ENCODE measurements at regions not wholly inside any gene's neighbourhood (a gene's known extent, or its start where the extent isn't known, plus 50 kb on each side); places are given as distances from the start of the nearest gene placed in this dataset.
"Not testable (repeated sequence)": the region's sequence is repeated elsewhere in the genome, so short reads cannot be mapped to it uniquely, and the experiment has no call there.

DNA sequence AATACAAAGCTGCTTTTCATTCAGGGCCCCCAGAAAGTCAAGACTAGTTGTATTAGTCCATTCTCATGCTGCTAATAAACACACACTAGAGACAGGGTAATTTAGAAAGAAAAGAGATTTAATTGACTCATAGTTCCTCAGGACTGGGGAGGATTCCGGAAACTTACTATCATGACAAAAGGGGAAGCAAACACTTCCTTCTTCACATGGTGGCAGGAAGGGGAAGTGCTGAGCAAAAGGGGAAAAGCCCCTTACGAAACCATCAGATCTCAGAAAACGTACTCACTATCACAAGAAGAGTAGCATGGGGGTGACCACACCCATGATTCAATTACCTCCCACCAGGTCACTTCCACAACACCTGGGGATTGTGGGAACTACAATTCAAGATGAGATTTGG is 373.8 kb upstream of the FRG1 start:
- H3K4me3 ChIP-seq; H3K27me3 ChIP-seq; H3K36me3 ChIP-seq; H3K4me1 ChIP-seq; intact Hi-C loops (cut with DNase I); H3K27ac ChIP-seq; DNase-seq; H3K9me3 ChIP-seq: not testable (repeated sequence)
- WGBS, 2 donors: 65 to 79% methylated on average over 3 of the region's 3 CpGs

GRCh38 chr4:189579645-189580044 is 361.0 kb upstream of the FRG1 start:
- DNase-seq; H3K9me3 ChIP-seq; H3K36me3 ChIP-seq; H3K4me1 ChIP-seq; H3K4me3 ChIP-seq; intact Hi-C loops (cut with DNase I); H3K27me3 ChIP-seq; H3K27ac ChIP-seq: not testable (repeated sequence)
- 84 to 90% methylated on average over 3 of the region's 3 CpGs for WGBS, 2 donors

DNA sequence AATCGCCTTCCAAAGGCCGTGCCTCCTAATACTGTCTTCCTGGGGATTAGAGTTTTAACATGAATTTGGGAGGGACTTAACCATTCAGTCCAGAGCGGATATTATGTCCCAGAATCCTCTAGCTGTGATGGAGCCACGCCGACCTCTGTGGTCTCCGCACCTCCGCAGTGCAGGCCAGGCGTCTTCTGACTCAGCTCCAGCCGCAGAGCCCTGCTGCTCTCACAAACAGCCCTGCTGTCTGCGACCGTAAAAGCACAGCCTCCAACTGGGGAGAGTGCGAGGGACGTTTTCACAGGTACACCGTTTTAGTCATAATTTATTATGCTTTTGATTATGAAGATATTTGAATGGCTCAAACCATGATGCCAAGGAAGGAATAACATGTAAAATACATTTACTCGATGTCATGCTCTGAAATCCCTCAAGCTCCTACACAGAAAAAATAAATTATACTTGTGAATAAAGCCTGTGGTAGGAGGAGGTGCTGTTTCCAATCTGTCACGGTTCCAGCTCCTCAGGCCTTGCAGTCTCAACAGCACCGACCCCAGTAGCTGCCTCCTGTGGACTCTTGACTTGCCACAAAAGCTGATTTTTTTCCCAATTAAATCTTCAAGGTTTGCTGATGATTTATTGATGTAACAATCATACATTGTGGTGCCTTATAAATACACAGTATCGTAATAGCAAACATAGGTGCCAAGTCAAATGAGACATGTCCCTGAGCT is 353.6 kb upstream of the FRG1 start:
- H3K4me3 ChIP-seq; H3K9me3 ChIP-seq; H3K27me3 ChIP-seq; H3K36me3 ChIP-seq; H3K27ac ChIP-seq; DNase-seq; intact Hi-C loops (cut with DNase I); H3K4me1 ChIP-seq: not testable (repeated sequence)
- 83 to 84% methylated on average over 18 of the region's 18 CpGs for WGBS, 2 donors

GRCh38 chr4:189589201-189589600 is 351.5 kb upstream of the FRG1 start:
- intact Hi-C loops (cut with DNase I); H3K36me3 ChIP-seq; H3K4me1 ChIP-seq: not testable (repeated sequence)

GRCh38 chr4:189592890-189593289 is 347.8 kb upstream of the FRG1 start:
- intact Hi-C loops (cut with DNase I): no loop called here
- 80 to 81% methylated on average over 5 of the region's 5 CpGs for WGBS, 2 donors

More at GRCh38 chr4:189589201-189589600, 351.5 kb upstream of the FRG1 start:
- H3K4me3 ChIP-seq, H3K27ac ChIP-seq, H3K9me3 ChIP-seq, DNase-seq, H3K27me3 ChIP-seq: not testable (repeated sequence)
- WGBS, 2 donors: 92 to 94% methylated on average over 12 of the region's 12 CpGs

DNA sequence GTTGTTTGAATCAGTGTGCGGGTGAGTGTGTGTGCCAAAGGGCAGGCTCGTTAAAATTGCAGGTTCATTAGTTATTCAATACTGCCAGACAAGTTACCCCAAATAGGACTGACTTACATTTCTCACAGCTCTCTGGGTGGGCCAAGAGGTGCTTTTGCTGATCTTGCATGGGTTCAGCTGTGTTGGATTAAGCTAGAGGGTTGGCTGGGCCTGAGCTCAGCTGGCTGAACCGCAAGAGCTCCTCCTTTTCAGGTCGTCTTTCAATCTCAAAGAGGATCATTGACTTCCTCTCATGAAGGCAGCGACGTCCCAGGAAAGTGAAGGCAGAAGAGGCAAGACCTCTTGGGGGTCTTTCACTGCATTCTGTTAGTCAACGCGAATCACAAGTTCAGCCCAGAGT is 343.3 kb upstream of the FRG1 start:
- H3K9me3 ChIP-seq: no peaks in the 10 kb centered on the region
- 83 to 84% methylated on average over 8 of the region's 8 CpGs for WGBS, 2 donors
- intact Hi-C loops (cut with DNase I): no loop called here
- TF ChIP-seq, protein P1, sequence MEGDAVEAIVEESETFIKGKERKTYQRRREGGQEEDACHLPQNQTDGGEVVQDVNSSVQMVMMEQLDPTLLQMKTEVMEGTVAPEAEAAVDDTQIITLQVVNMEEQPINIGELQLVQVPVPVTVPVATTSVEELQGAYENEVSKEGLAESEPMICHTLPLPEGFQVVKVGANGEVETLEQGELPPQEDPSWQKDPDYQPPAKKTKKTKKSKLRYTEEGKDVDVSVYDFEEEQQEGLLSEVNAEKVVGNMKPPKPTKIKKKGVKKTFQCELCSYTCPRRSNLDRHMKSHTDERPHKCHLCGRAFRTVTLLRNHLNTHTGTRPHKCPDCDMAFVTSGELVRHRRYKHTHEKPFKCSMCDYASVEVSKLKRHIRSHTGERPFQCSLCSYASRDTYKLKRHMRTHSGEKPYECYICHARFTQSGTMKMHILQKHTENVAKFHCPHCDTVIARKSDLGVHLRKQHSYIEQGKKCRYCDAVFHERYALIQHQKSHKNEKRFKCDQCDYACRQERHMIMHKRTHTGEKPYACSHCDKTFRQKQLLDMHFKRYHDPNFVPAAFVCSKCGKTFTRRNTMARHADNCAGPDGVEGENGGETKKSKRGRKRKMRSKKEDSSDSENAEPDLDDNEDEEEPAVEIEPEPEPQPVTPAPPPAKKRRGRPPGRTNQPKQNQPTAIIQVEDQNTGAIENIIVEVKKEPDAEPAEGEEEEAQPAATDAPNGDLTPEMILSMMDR (IDR thresholded peaks at IDR 0.05): no peak
- TF ChIP-seq EP300 (IDR thresholded peaks at IDR 0.05) (no peak), POLR2A (IDR thresholded peaks at IDR 0.05) (no peak), POLR2AphosphoS5 (IDR thresholded peaks at IDR 0.05) (no peak)
- no peak overlapping the region for H3K27ac ChIP-seq
- no peaks in the 10 kb centered on the region for H3K36me3 ChIP-seq
- no peaks in the 10 kb centered on the region for H3K27me3 ChIP-seq
- H3K4me3 ChIP-seq: no peak overlapping the region
- no peaks in the 10 kb centered on the region for H3K4me1 ChIP-seq
- no peak for DNase-seq

More at GRCh38 chr4:189592890-189593289, 347.8 kb upstream of the FRG1 start:
- Histone ChIP-seq H3K27ac (no peak overlapping the region), H3K27me3 (no peaks in the 10 kb centered on the region), H3K9me3 (no peaks in the 10 kb centered on the region), H3K4me3 (no peak overlapping the region), H3K4me1 (no peaks in the 10 kb centered on the region), H3K36me3 (no peaks in the 10 kb centered on the region)
- DNase-seq: no peak
- TF ChIP-seq, protein P1 (IDR thresholded peaks at IDR 0.05): no peak
- no peak for TF ChIP-seq POLR2A (IDR thresholded peaks at IDR 0.05)
- no peak for TF ChIP-seq POLR2AphosphoS5 (IDR thresholded peaks at IDR 0.05)
- TF ChIP-seq EP300 (IDR thresholded peaks at IDR 0.05): no peak

GRCh38 chr4:189600264-189600663 is 340.4 kb upstream of the FRG1 start:
- TF ChIP-seq, protein P1 (IDR thresholded peaks at IDR 0.05): no peak
- TF ChIP-seq POLR2AphosphoS5 (IDR thresholded peaks at IDR 0.05) (no peak), POLR2A (IDR thresholded peaks at IDR 0.05) (no peak), EP300 (IDR thresholded peaks at IDR 0.05) (no peak)
- no peak overlapping the region for H3K27ac ChIP-seq
- H3K9me3 ChIP-seq: no peaks in the 10 kb centered on the region
- H3K27me3 ChIP-seq: no peaks in the 10 kb centered on the region
- WGBS, 2 donors: 81 to 90% methylated on average over 6 of the region's 6 CpGs
- intact Hi-C loops (cut with DNase I): no loop called here
- H3K4me1 ChIP-seq: no peaks in the 10 kb centered on the region
- DNase-seq: no peak
- no peaks in the 10 kb centered on the region for H3K36me3 ChIP-seq
- H3K4me3 ChIP-seq: no peak overlapping the region
